H9 (cell line): ENCODE measurements at regions not wholly inside any gene's neighbourhood (a gene's known extent, or its start where the extent isn't known, plus 50 kb on each side); places are given as distances from the start of the nearest gene placed in this dataset.

Experiments
- DNase-seq: peaks from one replicate; pipeline ENCODE4 v3.0.0-alpha.2; 2017
- H2AFZ ChIP-seq: one replicate; pipeline ENCODE4 v1.6.1; 2013; ENCODE audit warnings: mild to moderate bottlenecking, low read length, control low read depth, moderate library complexity
- H2AK5ac ChIP-seq: 2 replicates; pipeline ENCODE4 v1.6.1; 2013; ENCODE audit warnings: low read length, control low read depth, mixed read lengths; ENCODE audit not compliant: insufficient read length
- H2BK120ac ChIP-seq: one replicate; pipeline ENCODE4 v1.6.1; 2013; ENCODE audit warnings: low read depth, mild to moderate bottlenecking, low read length, control low read depth, inconsistent platforms; ENCODE audit not compliant: poor library complexity, severe bottlenecking
- H2BK12ac ChIP-seq: 2 replicates; pipeline ENCODE4 v1.6.1; 2013; ENCODE audit warnings: low read length, control low read depth, mixed read lengths, low read depth; ENCODE audit not compliant: insufficient read length
- H2BK15ac ChIP-seq: 2 replicates; pipeline ENCODE4 v1.6.1; 2013; ENCODE audit warnings: low read depth, low read length, control low read depth
- H2BK20ac ChIP-seq: one replicate; pipeline ENCODE4 v1.6.1; 2013; ENCODE audit warnings: low read depth, mild to moderate bottlenecking, low read length, control low read depth, inconsistent platforms; ENCODE audit not compliant: poor library complexity, severe bottlenecking
- H2BK5ac ChIP-seq: 2 replicates; pipeline ENCODE4 v1.6.1; 2013; ENCODE audit warnings: low read length, control low read depth, mixed read lengths; ENCODE audit not compliant: insufficient read length
- H3K14ac ChIP-seq: 2 replicates; pipeline ENCODE4 v1.6.1; 2013; ENCODE audit warnings: low read length, control low read depth; ENCODE audit not compliant: insufficient read depth
- H3K18ac ChIP-seq: 2 replicates; pipeline ENCODE4 v1.6.1; 2013; ENCODE audit warnings: low read depth, mild to moderate bottlenecking, mixed read lengths, low read length, control low read depth; ENCODE audit not compliant: insufficient read length
- H3K23ac ChIP-seq: 2 replicates; pipeline ENCODE4 v1.6.1; 2013; ENCODE audit warnings: low read length, control low read depth, mixed read lengths, low read depth; ENCODE audit not compliant: insufficient read length
- H3K23me2 ChIP-seq: 2 replicates; pipeline ENCODE4 v1.6.1; 2013; ENCODE audit warnings: low read depth, mild to moderate bottlenecking, mixed read lengths, low read length, control low read depth; ENCODE audit not compliant: insufficient read length, poor library complexity, severe bottlenecking
- H3K27ac ChIP-seq: 2 replicates; pipeline ENCODE4 v1.5.1; 2013; ENCODE audit warnings: low read length, control low read depth, mixed read lengths, low read depth; ENCODE audit not compliant: insufficient read length
- H3K27me3 ChIP-seq: 2 replicates; pipeline ENCODE4 v1.6.1; 2013; ENCODE audit warnings: low read length, control low read depth, inconsistent platforms; ENCODE audit not compliant: insufficient read depth
- H3K4ac ChIP-seq: 2 replicates; pipeline ENCODE4 v1.6.1; 2013; ENCODE audit warnings: low read depth, mild to moderate bottlenecking, control low read depth, inconsistent platforms, low read length, moderate library complexity
- H3K4me1 ChIP-seq: 2 replicates; pipeline ENCODE4 v1.6.1; 2013; ENCODE audit warnings: low read length, control low read depth, inconsistent platforms; ENCODE audit not compliant: insufficient read depth
- H3K4me2 ChIP-seq: 2 replicates; pipeline ENCODE4 v1.6.1; 2013; ENCODE audit warnings: low read length, control low read depth, mixed read lengths; ENCODE audit not compliant: insufficient read length, insufficient read depth
- H3K56ac ChIP-seq: 2 replicates; pipeline ENCODE4 v1.6.1; 2013; ENCODE audit warnings: low read depth, mild to moderate bottlenecking, mixed read lengths, low read length, control low read depth; ENCODE audit not compliant: insufficient read length
- H3K79me1 ChIP-seq: 2 replicates; pipeline ENCODE4 v1.6.1; 2013; ENCODE audit warnings: low read depth, mild to moderate bottlenecking, moderate library complexity, low read length, control low read depth, inconsistent platforms; ENCODE audit not compliant: insufficient read depth, poor library complexity, severe bottlenecking
- H3K79me2 ChIP-seq: 2 replicates; pipeline ENCODE4 v1.6.1; 2013; ENCODE audit warnings: low read length, control low read depth, inconsistent platforms; ENCODE audit not compliant: insufficient read depth
- H3K9ac ChIP-seq: 2 replicates; pipeline ENCODE4 v1.6.1; 2013; ENCODE audit warnings: low read length, control low read depth, mixed read lengths; ENCODE audit not compliant: insufficient read length; ENCODE audit errors: extremely low read depth
- H3K9me3 ChIP-seq: one replicate; pipeline ENCODE4 v1.6.1; 2013; ENCODE audit warnings: low read depth, low read length, inconsistent platforms; ENCODE audit not compliant: control insufficient read depth
- H3T11ph ChIP-seq: one replicate; pipeline ENCODE4 v1.6.1; 2013; ENCODE audit warnings: mild to moderate bottlenecking, low read length, control low read depth, inconsistent platforms
- H4K20me1 ChIP-seq: one replicate; pipeline ENCODE4 v1.6.1; 2013; ENCODE audit not compliant: control insufficient read depth, insufficient read length, insufficient read depth
- H4K5ac ChIP-seq: 2 replicates; pipeline ENCODE4 v1.6.1; 2013; ENCODE audit warnings: low read depth, mild to moderate bottlenecking, mixed read lengths, low read length, control low read depth; ENCODE audit not compliant: insufficient read length
- H4K8ac ChIP-seq: replicated peaks from 2 replicates; pipeline ENCODE4 v1.6.1; 2013; ENCODE audit warnings: low read length, control low read depth, mixed read lengths, low read depth; ENCODE audit not compliant: insufficient read length
- H4K91ac ChIP-seq: 2 replicates; pipeline ENCODE4 v1.6.1; 2013; ENCODE audit warnings: low read depth, mild to moderate bottlenecking, moderate library complexity, mixed read lengths, low read length, control low read depth; ENCODE audit not compliant: insufficient read length
- H3K27ac Mint-ChIP-seq, 3 experiments: 2 replicates in 2 of 3; 3 replicates in 1 of 3; pipeline ENCODE4 v1.8.0; 2020 to 2021; ENCODE audit warnings: mixed read lengths in 3 of 3, mild to moderate bottlenecking in 1 of 3, moderate library complexity in 1 of 3
- H3K27me3 Mint-ChIP-seq: 2 replicates; pipeline ENCODE4 v1.8.0; 2021; ENCODE audit warnings: low read depth, mild to moderate bottlenecking, moderate library complexity, mixed read lengths
- H3K36me3 Mint-ChIP-seq, 3 experiments: 2 replicates in 2 of 3; 3 replicates in 1 of 3; pipeline ENCODE4 v1.8.0; 2020 to 2021; ENCODE audit warnings: low read depth in 3 of 3, mixed read lengths in 3 of 3; ENCODE audit not compliant: insufficient read depth in 1 of 3
- H3K4me1 Mint-ChIP-seq, 2 experiments: 2 replicates each; pipeline ENCODE4 v1.8.0; 2020; ENCODE audit warnings: mixed read lengths in 2 of 2
- H3K4me3 Mint-ChIP-seq, 2 experiments: 2 replicates in 1 of 2; 3 replicates in 1 of 2; pipeline ENCODE4 v1.8.0; 2020 to 2021; ENCODE audit warnings: mild to moderate bottlenecking in 2 of 2, mixed read lengths in 2 of 2, moderate library complexity in 1 of 2
- H3K9me3 Mint-ChIP-seq, 2 experiments: 2 replicates in 1 of 2; 3 replicates in 1 of 2; pipeline ENCODE4 v1.8.0; 2020; ENCODE audit warnings: mild to moderate bottlenecking in 2 of 2, mixed read lengths in 2 of 2, moderate library complexity in 1 of 2
- CTCF ChIP-seq: fragments of 200-600 bp; sonication (generic); conservative IDR thresholded peaks from 3 replicates; pipeline ENCODE4 v1.8.0; 2021; ENCODE audit warnings: antibody characterized with exemption, mild to moderate bottlenecking
- WGBS: extraction: QIAGEN DNeasy Blood & Tissue Kit; methylation state at CpG from one replicate; pipeline ENCODE4 v1.1.7; 2013; ENCODE audit warnings: missing lambda C conversion rate, low lambda C conversion rate, mixed read lengths; ENCODE audit not compliant: insufficient read length; ENCODE audit errors: extremely low coverage; 5-methylcytosine and 5-hydroxymethylcytosine counted together

GRCh38 chr19:31541396-31541795 lies 192.2 kb upstream of the TSHZ3 start:
- no peak overlapping the region for H2BK120ac ChIP-seq
- H4K91ac ChIP-seq = no peak overlapping the region
- H3K9me3 Mint-ChIP-seq = peaks cover 9 to 18% of the 10 kb centered on the region in 2 experiments
- H3K23me2 ChIP-seq = no peaks in the 10 kb centered on the region
- H3K4ac ChIP-seq = no peak overlapping the region
- H3K4me1 ChIP-seq = no peaks in the 10 kb centered on the region
- no peak overlapping the region for H4K5ac ChIP-seq
- H3K79me2 ChIP-seq = no peaks in the 10 kb centered on the region
- H3K14ac ChIP-seq = no peak overlapping the region
- no peaks in the 10 kb centered on the region for H3K9me3 ChIP-seq
- H3K4me3 Mint-ChIP-seq = no peak overlapping the region
- H3K36me3 Mint-ChIP-seq = peaks cover 11 to 18% (median 12%) of the 10 kb centered on the region in 3 experiments
- no peaks in the 10 kb centered on the region for H4K20me1 ChIP-seq
- no peak overlapping the region for H2AK5ac ChIP-seq
- H3K23ac ChIP-seq = no peak overlapping the region
- no peak overlapping the region for H2BK20ac ChIP-seq
- H3K27ac Mint-ChIP-seq = no peak overlapping the region
- H4K8ac ChIP-seq = no peak overlapping the region
- H3K79me1 ChIP-seq = no peaks in the 10 kb centered on the region
- peaks cover 21 to 28% of the 10 kb centered on the region in 2 experiments for H3K4me1 Mint-ChIP-seq
- H3K27me3 Mint-ChIP-seq = peaks cover 7% of the 10 kb centered on the region
- no peak for TF ChIP-seq CTCF
- no peak overlapping the region for H3K27ac ChIP-seq
- no peak overlapping the region for H3K18ac ChIP-seq
- no peak overlapping the region for H2AFZ ChIP-seq
- no peak for DNase-seq
- no peak overlapping the region for H2BK5ac ChIP-seq
- H3K4me2 ChIP-seq = no peak overlapping the region
- no CpG with 5 or more reads among the region's 2 CpGs for WGBS
- H3K56ac ChIP-seq = no peak overlapping the region
- no peak overlapping the region for H3T11ph ChIP-seq
- H3K27me3 ChIP-seq = no peaks in the 10 kb centered on the region
- no peak overlapping the region for H3K9ac ChIP-seq
- H2BK12ac ChIP-seq = no peak overlapping the region
- no peak overlapping the region for H2BK15ac ChIP-seq
